ENCODE measurements at regions not wholly inside any gene's neighbourhood (a gene's known extent, or its start where the extent isn't known, plus 50 kb on each side); places are given as distances from the start of the nearest gene placed in this dataset.

GRCh38 chr11:26186389-26186788 is 145.5 kb upstream of the ANO3 start:
- TF ChIP-seq, protein P1, sequence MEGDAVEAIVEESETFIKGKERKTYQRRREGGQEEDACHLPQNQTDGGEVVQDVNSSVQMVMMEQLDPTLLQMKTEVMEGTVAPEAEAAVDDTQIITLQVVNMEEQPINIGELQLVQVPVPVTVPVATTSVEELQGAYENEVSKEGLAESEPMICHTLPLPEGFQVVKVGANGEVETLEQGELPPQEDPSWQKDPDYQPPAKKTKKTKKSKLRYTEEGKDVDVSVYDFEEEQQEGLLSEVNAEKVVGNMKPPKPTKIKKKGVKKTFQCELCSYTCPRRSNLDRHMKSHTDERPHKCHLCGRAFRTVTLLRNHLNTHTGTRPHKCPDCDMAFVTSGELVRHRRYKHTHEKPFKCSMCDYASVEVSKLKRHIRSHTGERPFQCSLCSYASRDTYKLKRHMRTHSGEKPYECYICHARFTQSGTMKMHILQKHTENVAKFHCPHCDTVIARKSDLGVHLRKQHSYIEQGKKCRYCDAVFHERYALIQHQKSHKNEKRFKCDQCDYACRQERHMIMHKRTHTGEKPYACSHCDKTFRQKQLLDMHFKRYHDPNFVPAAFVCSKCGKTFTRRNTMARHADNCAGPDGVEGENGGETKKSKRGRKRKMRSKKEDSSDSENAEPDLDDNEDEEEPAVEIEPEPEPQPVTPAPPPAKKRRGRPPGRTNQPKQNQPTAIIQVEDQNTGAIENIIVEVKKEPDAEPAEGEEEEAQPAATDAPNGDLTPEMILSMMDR (conservative IDR thresholded peaks at IDR 0.05; ENCODE audit: low read depth, low read length): no peak
- no peak for DNase-seq (ENCODE audit: low read depth)
- no peak overlapping the region for H3K4me3 ChIP-seq (ENCODE audit: low read length)

DNA sequence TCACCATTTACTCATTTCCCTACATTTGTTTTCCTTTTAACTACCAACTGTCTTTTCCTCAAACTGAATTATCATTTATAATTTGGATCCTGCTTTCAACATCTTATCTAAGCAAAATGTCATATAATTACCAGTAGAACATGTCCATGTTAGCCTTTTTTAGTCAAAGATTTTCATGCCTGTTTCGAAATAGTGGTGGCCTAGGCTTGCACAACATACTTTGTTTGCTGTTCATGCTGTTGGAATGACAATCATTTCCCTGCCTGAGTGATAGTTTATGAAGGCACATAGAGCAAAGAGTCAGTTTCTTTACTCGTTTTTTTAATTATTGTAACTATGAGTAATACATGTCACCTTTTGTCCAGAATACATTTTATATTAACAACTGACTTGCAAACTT is 144.3 kb upstream of the ANO3 start:
- DNase-seq (ENCODE audit: low read depth): peak; percentile 28
- no peak overlapping the region for H3K4me3 ChIP-seq (ENCODE audit: low read length)
- TF ChIP-seq, protein P1 (conservative IDR thresholded peaks at IDR 0.05; ENCODE audit: low read depth, low read length): no peak

DNA sequence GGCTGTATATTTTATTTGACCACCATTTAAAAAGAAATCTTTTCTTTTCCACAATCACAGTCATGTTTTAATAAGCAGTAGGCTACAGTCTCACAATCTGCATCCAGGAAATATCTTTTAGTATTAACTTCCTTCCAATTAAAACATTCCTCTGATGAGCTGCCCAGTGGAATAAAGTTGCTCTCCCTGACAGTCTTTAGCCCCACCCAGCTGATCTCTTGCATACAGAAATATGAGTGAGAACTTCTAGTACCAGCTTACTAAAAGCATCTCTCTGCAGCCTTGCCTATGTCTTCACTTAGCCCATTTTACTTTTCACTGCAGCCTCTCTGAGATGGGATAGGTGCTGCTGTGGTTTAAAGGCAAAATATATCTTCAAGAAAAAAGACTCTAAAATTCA is 143.4 kb upstream of the ANO3 start:
- DNase-seq (ENCODE audit: low read depth): peak; percentile 16
- TF ChIP-seq, protein P1 (conservative IDR thresholded peaks at IDR 0.05; ENCODE audit: low read depth, low read length): no peak
- no peak overlapping the region for H3K4me3 ChIP-seq (ENCODE audit: low read length)

DNA sequence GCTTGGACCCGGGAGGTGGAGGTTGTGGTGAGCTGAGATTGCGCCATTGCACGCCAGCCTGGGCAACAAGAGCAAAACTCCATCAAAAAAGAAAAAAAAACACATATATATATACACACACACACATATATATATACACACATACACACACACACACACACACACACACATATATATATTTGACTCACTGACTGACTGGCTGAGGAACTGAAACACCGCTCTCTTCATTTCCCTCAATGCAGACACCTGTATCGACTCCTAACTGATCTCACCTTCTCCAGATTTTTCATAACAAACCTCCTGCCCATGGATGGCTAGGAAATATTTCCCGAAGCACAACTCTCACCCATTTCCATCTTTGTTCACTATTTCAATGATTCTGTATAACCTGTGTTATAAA is 140.7 kb upstream of the ANO3 start:
- no peak overlapping the region for H3K4me3 ChIP-seq (ENCODE audit: low read length)
- DNase-seq (ENCODE audit: low read depth): no peak
- TF ChIP-seq, protein P1 (conservative IDR thresholded peaks at IDR 0.05; ENCODE audit: low read depth, low read length): no peak

- no peak for DNase-seq (ENCODE audit: low read depth)
- TF ChIP-seq, protein P1 (conservative IDR thresholded peaks at IDR 0.05; ENCODE audit: low read depth, low read length): no peak
- no peak overlapping the region for H3K4me3 ChIP-seq (ENCODE audit: low read length)
These were observed 138.1 kb upstream of the ANO3 start for GRCh38 chr11:26193694-26194365.

DNA sequence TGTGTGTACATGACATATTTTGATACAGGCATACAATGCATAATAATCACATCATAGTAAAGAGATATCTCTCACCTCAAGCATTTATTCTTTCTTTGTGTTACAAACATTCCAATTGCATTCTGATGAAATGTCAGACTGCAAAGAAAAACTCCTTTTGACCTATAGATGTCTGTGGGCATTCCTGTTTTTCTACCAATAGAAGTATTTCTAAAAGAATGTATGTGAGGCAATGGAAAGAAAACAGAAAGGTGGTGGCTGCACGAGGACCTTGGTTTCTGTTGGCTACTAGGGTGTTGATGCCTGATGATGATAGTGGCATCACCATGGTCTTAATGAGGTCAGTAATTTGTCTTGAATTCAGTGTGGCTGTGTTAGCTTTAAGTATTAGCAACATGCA is 137.0 kb upstream of the ANO3 start:
- no peak for DNase-seq (ENCODE audit: low read depth)
- H3K4me3 ChIP-seq (ENCODE audit: low read length): no peak overlapping the region
- TF ChIP-seq, protein P1 (conservative IDR thresholded peaks at IDR 0.05; ENCODE audit: low read depth, low read length): no peak

GRCh38 chr11:26198532-26199096 is 133.3 kb upstream of the ANO3 start:
- TF ChIP-seq, protein P1 (conservative IDR thresholded peaks at IDR 0.05; ENCODE audit: low read depth, low read length): no peak
- no peak for DNase-seq (ENCODE audit: low read depth)
- H3K4me3 ChIP-seq (ENCODE audit: low read length): no peak overlapping the region

All from retinal pigment epithelial cell (primary cell).